HG03064 (cell line): ENCODE measurements at regions not wholly inside any gene's neighbourhood (a gene's known extent, or its start where the extent isn't known, plus 50 kb on each side); places are given as distances from the start of the nearest gene placed in this dataset.

Experiments
- ATAC-seq: cut with Tn5 transposase; IDR thresholded peaks from one replicate; pipeline ENCODE4 v1.9.1; 2021; ENCODE audit warnings: low read depth; ENCODE audit not compliant: unreplicated experiment

DNA sequence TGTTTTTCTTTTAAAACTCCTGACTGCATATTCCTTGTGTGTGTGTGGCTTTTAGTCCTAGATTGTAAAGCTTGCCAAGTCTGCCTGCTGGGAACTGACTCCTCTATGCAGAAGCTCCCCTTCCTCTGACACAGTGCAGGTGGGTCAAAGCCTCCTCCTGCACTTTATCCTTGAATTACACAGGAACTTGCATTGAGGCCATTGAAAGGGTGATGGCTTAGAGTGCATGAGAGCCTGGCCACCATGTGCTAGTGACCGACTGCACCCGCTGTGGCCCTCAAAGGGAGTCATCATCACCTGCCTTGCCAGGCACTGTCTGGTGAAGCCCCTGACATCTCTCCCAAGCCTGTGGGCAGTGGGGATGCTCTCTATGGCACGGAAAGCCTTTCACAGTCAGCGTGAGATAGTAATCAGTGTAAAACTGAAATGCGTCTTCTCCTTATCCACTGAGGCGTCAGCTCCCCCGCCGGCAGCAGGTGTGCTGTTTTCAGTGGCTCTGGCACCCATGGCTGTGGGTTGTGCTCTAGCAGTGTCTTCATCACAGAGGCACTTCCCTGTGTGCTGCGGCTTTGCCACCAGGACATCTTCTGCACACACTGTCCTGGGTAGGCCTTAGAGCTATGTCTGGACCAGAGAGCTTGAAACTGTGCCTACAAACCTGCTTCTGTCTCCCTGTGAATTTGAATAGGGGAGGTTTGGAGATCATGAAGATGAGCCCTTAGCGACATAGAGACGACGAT is 87.9 kb downstream of the THBS2 start:
- no peak for ATAC-seq

DNA sequence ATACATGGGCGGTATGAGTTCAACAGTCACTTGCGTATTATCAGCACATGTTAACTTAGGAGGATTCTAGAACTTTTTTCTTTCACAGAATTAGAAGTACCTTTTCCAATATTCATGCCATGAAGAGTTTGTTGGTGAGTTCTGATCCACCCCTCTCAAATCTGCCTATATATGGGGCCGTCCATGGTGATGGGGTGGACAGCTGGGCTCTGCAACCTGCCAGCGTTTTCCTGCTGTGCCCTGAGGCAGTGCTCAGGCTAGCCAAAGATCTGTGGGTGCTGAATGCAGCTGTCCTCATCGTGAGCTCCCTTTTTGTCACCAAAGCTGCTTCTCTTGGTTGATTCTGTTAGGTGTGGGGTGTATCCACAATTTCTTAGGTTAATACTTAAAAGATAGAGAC is 88.7 kb downstream of the THBS2 start:
- no peak for ATAC-seq

DNA sequence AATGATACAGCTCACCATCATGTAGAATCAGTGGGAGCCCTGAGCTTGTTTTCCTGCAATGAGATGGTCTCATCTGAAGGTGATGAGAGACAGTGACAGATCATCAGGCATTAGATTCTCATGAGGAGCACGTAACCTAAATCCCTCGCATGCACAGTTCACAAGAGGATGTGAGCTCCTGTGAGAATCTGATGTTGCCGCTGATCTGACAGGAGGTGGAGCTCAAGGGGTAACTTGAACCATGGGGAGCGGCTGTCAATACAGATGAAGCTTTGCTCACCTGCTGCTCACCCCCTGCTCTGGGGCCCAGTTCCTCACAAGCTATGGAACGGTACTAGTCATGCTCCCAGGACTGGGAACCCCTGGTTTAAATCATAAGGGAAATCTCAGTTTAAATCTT is 89.2 kb downstream of the THBS2 start:
- no peak for ATAC-seq

DNA sequence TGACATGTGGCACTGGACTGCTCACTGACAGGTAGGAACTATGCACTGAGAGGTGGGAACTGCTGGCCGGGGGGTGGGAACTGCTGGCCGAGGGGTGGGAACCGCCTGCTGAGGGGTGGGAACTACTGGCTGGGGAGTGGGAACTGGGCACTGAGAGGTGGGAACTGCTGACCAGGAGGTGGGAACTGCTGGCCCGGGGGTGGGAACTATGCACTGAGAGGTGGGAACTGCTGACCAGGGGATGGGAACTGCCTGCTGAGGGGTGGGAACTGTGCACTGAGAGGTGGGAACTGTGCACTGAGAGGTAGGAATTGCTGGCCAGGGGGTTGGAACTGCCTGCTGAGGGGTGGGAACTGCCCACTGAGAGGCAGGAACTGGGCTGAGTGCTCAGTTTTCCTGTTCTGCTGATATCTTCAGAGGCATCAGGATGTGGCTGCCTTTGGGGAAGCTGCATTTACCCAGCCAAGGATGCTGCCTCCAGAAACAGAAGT is 90.2 kb downstream of the THBS2 start:
- no peak for ATAC-seq

DNA sequence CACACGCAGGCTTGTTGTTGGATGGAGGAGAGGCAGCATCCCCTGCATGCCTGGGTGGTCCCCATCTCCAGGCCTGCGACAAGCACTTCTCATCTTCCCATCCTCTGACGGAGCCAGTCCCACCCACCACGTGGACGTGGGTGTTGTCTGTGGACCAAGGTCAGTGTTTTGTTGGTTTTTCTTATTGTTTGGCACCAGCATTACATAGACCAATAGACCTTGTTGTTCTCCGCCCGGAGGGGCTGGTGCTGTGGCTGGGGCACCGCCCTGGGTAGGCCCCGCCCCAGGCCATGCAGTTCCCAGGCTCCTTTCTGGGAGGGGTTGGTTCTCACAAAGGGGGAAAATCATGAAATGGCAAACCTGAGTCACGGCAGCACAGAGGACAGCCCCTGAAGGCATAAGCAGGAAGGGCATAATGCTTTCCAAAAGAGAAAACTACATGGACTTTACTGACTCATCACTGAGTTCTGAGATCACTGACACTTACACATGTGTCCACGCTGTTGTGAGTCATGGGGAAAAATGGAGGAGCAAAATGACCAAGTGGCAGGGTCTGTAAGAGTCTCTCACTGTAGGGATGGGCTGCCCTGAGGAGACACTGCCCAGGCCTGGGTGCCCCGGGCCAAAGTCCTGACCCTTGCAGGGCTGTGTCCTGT is 90.8 kb downstream of the THBS2 start:
- ATAC-seq = no peak

DNA sequence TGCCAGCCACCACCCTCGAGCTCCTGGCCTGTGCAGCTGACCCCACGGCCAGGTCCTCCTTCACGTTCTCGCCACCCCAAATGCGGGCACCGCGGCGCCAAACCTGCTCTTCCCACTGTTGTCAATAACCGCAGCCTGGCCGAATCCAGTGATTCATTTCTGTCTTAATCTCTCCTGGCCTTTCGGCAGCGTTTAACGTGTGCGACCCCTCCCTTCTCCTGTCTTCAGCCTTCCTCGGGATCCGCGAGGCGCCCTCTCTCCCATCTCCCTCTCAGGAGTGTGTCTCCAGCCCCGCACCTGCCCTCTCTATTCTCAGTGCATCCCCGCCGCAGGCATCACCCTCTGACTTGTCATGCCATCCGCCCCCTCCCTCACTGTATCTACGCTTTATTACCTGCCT is 91.4 kb downstream of the THBS2 start:
- ATAC-seq = no peak

DNA sequence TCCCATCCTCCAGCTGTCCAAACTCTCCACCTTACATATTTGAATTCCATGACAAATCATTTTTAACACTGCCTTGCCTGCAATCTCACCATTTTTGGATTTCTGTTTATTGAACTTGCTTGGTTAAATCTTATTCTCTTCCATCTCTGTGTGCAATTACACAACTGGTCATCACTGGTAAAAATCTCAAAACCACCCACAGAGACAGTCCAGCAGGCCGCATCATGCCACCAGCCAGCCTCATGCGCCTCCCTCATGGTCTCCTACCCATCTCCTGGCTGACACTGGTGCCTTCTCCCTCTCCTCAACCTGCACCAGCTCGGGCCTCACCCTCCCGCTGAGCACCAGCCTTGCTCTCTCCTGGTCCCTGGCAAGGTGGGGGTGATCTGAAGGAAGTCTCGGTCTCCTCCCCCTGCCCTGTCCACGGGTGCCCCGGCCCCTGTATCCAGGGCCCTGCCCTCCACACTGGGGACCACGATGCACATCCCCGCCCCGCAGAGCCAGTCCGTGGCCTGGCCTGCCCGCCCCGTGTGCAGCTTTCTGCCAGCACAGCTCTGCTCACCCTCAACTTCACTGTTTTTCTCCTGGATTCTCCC is 92.0 kb downstream of the THBS2 start:
- no peak for ATAC-seq

DNA sequence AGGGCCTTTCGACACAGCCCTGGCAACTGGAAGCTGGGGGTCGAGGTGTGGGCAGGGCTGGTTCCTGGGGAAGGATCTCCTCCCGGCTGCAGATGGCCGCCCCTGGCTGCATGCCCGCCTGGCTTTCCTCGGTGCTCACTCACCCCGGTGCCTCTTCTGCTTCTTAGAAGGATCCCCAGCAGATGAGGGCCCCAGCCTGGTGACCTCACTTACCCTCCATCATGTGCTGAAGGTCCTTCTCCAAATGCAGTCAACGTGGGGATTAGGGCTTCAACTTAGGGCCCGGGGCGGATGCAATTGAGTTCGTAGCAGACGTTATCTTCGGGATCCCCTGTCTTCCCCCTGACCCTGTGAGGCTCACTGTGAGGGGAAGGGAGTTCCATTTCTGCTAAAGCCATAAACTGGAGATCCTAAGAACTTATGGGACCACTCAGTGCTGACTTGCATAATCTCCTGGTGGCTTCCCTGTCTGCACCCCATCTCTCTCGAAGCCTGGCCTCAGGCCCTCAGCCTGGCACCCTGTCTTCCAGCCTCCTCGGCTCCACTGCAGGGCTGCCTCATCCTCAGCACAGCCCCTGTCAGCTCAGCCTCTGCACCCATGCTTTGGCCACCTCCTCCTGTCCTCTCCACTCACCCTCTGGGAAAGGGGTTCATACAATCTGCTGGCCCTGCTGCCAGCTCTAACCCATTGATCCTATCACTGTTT is 92.6 kb downstream of the THBS2 start:
- no peak for ATAC-seq

DNA sequence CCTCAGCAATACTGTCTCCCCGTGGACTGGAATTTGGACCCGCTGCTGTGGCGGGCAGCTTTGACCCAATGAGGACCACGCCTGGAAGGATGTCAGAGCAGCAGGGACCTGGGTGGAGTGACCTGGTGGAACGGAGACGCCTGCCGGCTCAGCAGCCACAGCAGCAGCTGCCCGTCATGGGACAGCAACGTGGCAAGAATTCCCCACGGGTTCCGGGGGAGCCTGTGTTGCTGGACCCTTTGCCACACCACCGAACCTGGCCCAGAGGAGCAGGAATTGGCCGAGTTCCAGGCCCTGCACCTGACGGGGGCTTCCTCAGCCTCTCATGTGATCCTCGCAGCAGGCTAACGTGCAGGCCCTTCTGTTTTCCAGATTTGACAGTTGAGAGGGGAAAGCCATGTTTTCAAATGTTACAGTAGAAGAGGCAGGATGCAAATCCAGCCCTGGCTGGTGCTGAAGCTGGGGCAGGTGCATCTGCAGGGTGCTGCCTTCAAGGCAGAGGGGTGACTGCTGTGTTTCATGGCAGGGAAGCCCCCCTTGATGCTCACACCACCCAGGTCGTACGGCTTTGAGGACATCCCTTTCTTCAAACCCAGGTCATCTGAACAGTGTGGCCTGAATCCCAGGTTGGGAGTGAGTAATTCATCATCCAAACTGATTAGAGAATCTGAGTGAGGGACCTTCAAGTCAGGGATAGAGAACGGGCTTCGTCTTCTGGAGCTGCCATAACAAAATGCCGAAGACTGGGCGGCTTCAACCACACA is 93.4 kb downstream of the THBS2 start:
- ATAC-seq = no peak

DNA sequence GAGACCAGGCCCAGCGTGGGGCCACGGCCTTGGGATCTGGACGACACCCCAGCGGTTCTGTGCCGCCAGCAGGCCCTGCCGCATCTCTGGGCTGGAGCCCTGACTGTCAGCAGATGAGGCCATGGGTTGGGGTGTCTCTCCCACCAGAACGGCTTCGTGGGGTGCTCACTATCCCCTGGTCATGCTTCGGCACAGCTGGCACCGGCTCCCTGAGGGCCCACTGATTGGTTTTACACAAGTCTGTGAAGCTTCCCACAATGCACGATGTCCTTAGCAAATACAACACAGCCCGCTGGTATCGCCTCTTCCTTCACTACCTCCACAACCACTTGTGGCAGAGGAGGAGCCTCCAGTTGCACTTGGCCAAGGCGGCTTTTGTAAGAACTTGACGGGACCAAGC is 94.3 kb downstream of the THBS2 start:
- no peak for ATAC-seq

DNA sequence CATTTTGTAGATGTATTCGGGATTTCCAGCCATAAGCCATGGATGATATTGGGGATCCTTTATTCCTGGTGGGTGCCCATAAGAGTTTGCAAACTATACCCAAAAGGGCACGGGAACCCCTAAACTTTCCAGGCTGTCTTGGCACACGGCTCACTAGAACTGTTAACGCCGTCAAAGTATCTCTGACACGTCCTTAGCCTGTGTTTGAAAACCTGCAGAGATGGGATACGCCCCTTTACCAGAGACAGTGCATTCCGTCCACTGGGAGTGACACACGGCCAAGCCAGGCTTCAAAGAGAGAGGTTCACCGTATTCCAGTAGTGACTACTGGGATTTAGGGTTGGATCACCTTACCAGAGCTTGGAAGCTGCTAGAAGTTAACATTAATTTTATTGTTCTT is 95.0 kb downstream of the THBS2 start:
- no peak for ATAC-seq

DNA sequence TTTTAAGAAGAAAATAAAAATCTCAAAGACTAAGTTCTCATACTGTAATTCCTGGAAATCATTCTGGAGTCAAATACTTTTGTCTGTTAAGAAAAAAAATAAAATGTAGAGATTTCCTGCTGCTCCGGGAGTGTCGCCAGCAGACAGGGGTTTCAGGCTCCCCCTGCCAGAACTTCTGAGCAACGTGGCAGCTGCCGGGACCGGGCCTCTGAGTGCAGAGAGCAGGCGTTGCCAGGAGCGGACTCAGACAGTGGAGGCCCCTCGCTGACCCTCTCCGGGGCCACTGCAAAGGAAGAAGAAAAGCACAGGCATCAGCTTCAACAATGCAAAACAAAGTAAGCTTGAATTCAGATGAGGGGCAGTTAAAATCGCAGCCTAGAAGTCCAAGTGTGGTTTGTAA is 95.5 kb downstream of the THBS2 start:
- ATAC-seq = no peak

DNA sequence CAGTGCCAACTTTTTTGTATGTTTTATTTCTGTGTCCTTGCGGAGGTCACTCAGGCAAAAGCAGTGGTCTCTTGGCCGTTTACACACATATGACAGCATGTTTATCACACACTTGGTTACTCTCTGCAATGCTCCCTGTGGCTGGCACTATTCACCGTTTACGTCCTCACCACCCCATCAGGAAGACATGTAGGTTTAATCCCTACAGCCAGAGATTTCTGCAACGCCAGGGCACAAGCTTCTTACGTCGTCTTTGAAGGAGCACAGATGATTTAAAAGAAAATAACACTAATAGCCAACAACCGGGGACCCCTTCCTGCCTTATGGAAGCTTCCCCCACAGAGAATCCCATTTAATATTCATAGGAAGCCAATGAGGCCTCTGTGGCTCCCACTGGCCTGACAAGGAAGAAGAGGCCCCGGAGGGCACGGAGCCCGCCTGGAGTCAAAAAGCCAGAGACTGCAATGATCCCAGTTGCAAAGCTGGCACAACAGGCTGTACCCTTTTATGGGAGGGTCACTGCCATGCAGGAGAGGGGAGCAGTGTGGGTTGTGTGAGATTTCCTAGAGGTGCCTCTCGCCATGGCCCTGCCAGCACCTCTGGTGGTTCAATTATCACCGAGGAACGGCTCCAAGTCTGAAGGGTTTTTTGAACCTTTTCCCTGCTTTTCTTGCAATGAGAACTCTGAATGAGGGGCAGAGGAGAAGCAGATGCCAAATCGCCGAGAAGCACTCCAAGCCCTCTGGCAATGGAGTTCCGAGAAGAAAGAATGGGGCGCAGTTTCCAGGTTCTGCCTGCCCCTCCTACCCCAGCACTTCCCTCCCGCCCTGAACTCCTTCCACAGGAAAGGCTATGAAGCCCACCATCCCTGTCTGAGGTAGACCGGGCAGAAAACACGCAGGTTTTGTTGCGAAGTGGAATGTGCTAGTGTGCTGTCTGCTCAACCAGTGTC is 96.2 kb downstream of the THBS2 start:
- no peak for ATAC-seq

DNA sequence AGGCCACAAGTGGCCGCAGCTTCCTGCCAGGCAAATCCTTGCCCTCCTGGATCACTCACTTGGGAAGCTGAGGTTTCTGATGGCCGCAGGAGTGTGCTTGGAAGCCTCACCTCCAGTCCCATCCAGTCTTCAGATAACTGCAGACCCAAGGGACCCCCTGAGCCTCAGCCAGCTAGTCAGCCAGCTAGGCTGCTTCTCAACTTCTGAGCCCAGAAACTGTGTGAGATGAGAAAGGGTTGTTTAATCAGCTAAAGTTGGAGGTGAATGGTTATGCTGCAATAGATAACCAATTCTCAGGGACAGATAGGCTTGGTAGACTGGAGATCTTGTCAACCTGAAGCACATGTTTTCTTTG is 96.9 kb downstream of the THBS2 start:
- no peak for ATAC-seq

DNA sequence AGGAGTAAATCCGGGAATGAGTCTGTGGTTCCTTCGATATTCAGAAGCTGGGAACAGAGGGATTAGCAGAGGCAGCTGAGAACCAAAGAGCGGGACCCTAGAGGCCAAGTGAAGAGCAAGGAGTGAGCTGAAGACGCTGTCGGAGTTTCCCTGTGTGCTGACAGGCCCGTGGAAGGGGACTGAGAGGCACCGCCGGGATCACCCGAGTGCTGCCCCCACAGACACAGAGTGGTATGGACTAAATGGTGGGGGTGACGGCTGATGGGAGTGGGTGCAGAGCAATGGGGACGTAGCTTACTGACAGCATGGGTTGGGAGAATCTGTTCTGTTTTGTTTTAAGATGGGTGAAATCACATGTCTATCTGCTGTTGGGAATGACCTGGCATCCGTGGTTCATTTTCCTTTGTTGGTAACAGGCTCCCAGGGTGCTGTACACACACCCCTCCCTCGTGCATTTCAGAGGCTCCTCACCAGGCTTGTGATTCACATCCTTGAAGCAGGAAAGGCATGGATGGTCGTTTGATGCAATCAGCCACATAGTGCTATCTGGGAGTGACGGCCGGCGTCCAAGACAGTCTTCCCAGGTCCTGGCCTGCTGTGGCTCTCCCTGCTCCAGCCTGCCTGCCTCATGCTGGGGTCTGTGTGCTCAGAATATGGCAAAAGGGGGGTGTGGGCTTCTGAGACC is 97.4 kb downstream of the THBS2 start:
- ATAC-seq = no peak

DNA sequence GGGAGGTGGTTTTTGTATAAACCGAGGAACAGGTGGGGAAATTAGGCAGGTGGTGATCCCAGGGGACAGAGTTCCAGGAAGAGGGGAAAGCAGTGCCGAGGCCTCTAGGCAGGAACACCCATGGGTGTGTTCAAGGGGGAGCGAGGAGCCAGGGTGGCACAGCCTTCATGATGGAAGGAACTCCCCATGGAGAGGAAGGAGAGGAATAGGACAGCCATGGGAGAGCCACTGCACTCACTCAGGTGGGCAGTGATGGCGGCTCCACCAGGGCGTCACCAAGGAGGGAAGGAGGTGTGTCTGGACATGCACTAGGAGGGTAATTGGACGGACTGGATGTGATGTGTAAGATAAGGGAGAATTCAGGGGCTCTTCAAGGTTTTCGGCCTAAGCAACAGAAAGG is 98.2 kb downstream of the THBS2 start:
- no peak for ATAC-seq

DNA sequence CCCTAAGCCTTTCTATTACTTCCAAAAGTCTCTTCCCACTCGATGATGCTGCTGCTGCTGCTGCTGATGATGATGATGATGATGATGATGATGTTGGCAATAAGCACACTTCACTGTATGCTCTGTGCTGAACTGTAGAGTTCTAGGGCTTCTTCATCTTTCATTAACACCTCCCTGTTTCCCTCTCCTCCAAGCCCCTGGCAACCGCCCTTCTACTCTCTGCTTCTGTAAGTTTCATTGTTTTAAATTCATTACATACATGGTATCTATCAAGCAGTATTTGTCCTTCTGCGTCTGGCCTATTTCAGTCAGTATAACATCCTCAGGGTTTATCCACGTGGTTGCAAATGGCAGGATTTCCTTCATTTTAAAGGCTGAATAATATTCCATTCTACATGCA is 100.2 kb downstream of the THBS2 start:
- ATAC-seq = no peak

DNA sequence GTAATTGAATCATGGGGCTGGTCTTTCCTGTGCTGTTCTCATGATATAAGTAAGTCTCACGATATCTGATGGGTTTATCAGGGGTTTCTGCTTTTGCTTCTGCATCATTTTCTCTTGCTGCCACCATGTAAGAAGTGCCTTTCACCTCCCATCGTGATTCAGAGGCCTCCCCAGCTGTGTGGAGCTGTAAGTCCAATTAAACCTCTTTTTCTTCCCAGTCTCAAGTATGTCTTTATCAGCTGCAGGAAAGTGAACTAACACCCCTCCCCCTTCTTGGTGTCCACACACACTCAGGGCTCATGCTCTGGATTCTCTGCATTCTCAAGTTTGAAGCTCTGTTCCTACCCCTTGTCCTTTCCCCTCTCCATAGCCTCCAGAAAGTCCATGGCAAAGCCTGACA is 107.1 kb downstream of the THBS2 start:
- ATAC-seq = no peak

DNA sequence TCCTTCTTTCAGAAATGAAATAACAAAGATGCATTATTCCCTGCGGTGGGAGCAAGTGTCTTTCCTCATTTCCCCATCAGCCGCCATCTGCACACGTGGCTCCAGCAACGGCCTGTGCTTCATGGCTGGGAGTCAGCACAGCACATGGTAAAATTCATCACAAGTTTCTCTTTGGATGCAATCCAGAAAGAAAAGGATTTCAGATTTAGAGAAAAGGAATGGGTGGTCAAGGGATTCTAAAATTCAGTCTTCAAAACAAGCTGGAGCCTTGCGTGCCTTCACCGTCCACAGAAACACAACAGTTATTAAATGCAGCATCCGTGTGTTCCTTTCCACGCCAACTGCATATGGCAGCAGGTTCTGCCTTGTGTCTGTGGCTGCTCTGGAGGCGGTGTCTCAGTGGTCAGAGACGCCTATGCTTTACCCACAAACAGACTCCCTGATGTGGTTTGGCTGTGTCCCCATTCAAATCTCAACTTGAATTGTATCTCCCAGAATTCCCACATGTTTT is 107.6 kb downstream of the THBS2 start:
- ATAC-seq = no peak
